ENCODE measurements at regions not wholly inside any gene's neighbourhood (a gene's known extent, or its start where the extent isn't known, plus 50 kb on each side); places are given as distances from the start of the nearest gene placed in this dataset.

- Histone ChIP-seq H3K4me1 (ENCODE audit: low read depth) (peaks cover 26% of the 10 kb centered on the region), H3K27ac (no peak overlapping the region), H3K27me3 (no peaks in the 10 kb centered on the region), H3K36me3 (no peaks in the 10 kb centered on the region), H3K9me3 (ENCODE audit: low read depth) (peaks cover under 1% of the 10 kb centered on the region), H3K4me3 (no peak overlapping the region)
- TF ChIP-seq CTCF (IDR thresholded peaks at IDR 0.05; ENCODE audit: low read depth, low read length) = no peak
- DNase-seq (ENCODE audit: low read depth in 1 of 2, low spot score in 1 of 2) = no peak
Observed at GRCh38 chr16:64470916-64471315, 650.9 kb downstream of the CDH11 start.

GRCh38 chr16:64469906-64470702, 651.8 kb downstream of the CDH11 start:
- DNase-seq (ENCODE audit: low read depth in 1 of 2, low spot score in 1 of 2) = peak; percentile 22 to 32
- Histone ChIP-seq H3K4me1 (ENCODE audit: low read depth) (peaks cover 21% of the 10 kb centered on the region), H3K36me3 (no peaks in the 10 kb centered on the region), H3K9me3 (ENCODE audit: low read depth) (peaks cover 2% of the 10 kb centered on the region), H3K27me3 (no peaks in the 10 kb centered on the region), H3K27ac (peak overlapping the region; percentile 85), H3K4me3 (no peak overlapping the region)
- peak; percentile 27 for TF ChIP-seq CTCF (IDR thresholded peaks at IDR 0.05; ENCODE audit: low read depth, low read length)

GRCh38 chr16:64469351-64469750, 652.5 kb downstream of the CDH11 start:
- Histone ChIP-seq H3K9me3 (ENCODE audit: low read depth) (peaks cover 2% of the 10 kb centered on the region), H3K27me3 (no peaks in the 10 kb centered on the region), H3K4me3 (no peak overlapping the region), H3K27ac (peak overlapping the region; percentile 85), H3K36me3 (no peaks in the 10 kb centered on the region), H3K4me1 (ENCODE audit: low read depth) (peaks cover 21% of the 10 kb centered on the region)
- TF ChIP-seq CTCF (IDR thresholded peaks at IDR 0.05; ENCODE audit: low read depth, low read length) = no peak
- no peak for DNase-seq (ENCODE audit: low read depth in 1 of 2, low spot score in 1 of 2)

GRCh38 chr16:64468515-64469090, 653.3 kb downstream of the CDH11 start:
- Histone ChIP-seq H3K4me1 (ENCODE audit: low read depth) (peaks cover 21% of the 10 kb centered on the region), H3K36me3 (no peaks in the 10 kb centered on the region), H3K9me3 (ENCODE audit: low read depth) (peaks cover 2% of the 10 kb centered on the region), H3K4me3 (no peak overlapping the region), H3K27ac (peak overlapping the region; percentile 85), H3K27me3 (no peaks in the 10 kb centered on the region)
- DNase-seq (ENCODE audit: low read depth in 1 of 2, low spot score in 1 of 2) = peak in 1 of 2 donors; percentile 73
- no peak for TF ChIP-seq CTCF (IDR thresholded peaks at IDR 0.05; ENCODE audit: low read depth, low read length)

GRCh38 chr16:64459821-64460220, 662.0 kb downstream of the CDH11 start:
- Histone ChIP-seq H3K36me3 (no peaks in the 10 kb centered on the region), H3K9me3 (ENCODE audit: low read depth) (no peaks in the 10 kb centered on the region), H3K27me3 (no peaks in the 10 kb centered on the region), H3K27ac (no peak overlapping the region), H3K4me3 (no peak overlapping the region), H3K4me1 (ENCODE audit: low read depth) (peaks cover 5% of the 10 kb centered on the region)
- peak in 1 of 2 donors; percentile 79 for DNase-seq (ENCODE audit: low read depth in 1 of 2, low spot score in 1 of 2)
- TF ChIP-seq CTCF (IDR thresholded peaks at IDR 0.05; ENCODE audit: low read depth, low read length) = no peak

Data from cardiac muscle cell (in vitro differentiated cells and primary cell).